GM12872 (cell line): ENCODE measurements at regions not wholly inside any gene's neighbourhood (a gene's known extent, or its start where the extent isn't known, plus 50 kb on each side); places are given as distances from the start of the nearest gene placed in this dataset.
A peak's percentile ranks its signal among the peaks of the same experiment; 100 is the strongest.

Source experiments
- TF ChIP-seq, protein P1 (sequence below): IDR thresholded peaks from 3 replicates; pipeline ENCODE4 v1.5.1; 2011; ENCODE audit warnings: low read depth, mild to moderate bottlenecking, low read length, moderate library complexity; ENCODE audit not compliant: insufficient read depth

DNA sequence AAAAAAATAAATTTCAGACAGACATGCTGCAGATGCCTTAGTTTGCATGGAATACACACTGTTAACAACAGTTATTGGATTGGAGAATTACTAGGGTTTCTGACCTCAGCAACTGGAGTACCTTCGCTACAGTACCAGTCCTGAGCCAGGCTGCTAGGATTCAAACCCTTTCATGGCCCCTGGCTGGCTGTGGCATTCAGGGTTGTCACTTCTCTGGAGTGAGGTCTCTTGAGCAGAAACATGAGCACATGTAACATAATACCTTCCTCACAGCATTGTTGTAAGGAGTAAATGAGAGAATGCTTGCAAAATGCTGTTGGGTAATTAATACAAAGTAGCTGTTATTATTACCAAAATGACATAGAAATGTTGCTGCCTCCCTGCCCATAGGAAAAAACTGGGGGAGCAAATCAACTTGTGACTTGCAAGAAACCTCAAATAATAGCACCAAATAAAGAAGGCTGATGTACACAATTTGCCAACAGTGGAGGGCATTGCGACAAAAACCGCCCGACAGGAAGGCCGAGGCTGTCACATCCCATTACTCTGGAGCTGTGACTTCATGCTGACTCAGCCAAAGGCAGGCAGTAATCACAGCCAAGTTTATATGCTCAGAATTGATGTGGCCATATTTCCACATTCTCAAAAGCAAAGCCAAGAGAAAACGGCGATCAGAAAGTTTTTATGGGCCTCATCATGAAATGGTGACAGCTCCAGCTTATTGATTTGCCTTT lies 100.4 kb downstream of the RFC3 start:
- TF ChIP-seq, protein P1, sequence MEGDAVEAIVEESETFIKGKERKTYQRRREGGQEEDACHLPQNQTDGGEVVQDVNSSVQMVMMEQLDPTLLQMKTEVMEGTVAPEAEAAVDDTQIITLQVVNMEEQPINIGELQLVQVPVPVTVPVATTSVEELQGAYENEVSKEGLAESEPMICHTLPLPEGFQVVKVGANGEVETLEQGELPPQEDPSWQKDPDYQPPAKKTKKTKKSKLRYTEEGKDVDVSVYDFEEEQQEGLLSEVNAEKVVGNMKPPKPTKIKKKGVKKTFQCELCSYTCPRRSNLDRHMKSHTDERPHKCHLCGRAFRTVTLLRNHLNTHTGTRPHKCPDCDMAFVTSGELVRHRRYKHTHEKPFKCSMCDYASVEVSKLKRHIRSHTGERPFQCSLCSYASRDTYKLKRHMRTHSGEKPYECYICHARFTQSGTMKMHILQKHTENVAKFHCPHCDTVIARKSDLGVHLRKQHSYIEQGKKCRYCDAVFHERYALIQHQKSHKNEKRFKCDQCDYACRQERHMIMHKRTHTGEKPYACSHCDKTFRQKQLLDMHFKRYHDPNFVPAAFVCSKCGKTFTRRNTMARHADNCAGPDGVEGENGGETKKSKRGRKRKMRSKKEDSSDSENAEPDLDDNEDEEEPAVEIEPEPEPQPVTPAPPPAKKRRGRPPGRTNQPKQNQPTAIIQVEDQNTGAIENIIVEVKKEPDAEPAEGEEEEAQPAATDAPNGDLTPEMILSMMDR, result no peak

DNA sequence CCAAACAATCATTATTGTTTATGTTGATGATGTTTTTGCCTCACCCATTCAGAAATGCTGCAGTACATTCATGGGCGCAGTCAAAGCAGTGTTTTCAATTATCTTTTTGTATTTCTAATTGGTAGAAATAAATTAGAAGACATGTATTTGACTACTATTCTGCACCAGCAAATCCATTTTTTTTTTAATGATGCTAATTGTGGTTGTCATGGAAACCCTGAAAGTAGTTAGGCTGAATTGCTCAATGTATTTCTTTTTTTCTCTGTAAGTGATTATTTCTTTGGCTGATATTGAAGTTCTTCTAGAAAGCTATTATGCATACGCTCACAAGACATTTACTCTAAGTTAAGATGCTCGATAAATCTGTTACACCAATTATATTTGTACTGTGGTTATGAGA lies 101.2 kb downstream of the RFC3 start:
- TF ChIP-seq, protein P1, result no peak

DNA sequence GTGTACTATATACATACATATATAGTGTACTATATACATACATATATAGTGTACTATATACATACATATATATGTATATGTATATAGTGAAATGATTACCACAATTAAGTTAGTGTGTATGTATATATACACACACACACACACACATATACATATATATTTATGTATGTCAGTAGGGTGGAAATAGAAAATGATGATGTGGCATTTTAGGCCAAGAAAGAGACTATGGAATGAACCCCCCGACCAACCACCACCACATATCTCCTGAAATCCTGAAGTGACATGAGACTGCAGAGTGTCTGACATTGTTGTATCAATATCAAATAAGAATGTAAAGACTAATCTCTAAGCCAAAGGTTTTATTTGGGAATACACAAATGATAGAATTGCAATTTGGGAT lies 107.6 kb downstream of the RFC3 start:
- TF ChIP-seq, protein P1, result no peak

DNA sequence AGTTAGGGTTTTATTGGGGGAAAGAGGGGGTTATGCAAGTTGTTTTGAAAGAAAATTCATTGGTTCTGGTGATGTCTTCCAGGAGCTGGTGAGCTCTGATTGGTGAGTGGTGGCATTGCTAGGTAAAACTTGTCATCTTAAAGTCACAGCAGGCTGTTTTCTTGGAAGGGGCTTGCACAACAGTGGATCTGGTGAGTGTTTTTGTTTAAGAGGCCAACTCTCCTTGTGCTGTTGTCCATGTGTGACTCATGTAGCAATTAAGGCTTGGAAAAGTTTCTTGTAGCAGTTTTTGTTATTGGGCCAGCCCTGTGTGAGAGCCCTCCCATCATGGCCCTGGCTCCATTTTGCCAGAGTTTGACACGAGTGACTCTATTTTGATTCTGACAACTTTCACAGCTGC lies 109.4 kb downstream of the RFC3 start:
- TF ChIP-seq, protein P1, result no peak

DNA sequence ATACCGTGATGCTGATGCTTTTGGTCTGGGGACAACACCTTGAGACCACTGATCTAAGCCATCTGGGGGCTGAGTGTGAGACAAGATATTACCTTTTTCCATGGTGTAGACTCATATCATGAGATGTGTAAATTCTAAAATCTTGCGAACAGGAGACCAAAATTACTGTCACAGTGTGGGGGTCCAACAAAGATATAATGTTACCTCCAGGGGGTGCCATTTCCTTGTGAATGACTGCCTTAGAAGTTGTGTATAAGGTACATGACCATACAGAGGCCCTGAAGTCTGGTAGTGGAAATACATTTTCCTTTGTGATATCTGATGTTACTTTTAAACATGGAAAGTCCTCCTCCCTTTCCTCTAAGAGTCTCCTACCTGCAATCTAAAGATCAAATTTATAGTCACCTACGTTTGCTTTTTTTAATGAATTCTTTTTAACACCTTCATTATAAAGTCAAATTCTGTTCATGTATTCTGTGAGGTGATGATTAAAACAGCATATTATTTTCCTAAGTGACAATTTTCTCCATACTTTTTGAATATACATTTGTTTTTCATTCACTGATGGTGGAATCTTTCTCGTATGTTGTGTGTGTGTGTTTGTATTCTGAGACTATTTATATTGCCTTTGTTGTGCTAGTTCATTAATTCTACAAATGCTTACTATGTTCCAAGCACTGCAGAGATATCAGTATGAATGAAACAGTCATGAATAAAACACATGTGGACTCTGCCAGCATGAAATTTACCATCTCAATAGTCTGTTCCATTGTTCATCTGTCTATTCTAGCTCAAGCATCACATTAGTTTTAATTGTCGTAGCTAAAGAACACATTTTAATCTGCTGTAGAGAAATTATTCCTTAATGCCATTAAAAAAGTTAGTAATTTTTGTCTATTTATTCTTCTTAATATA lies 113.7 kb downstream of the RFC3 start:
- TF ChIP-seq, protein P1, result peak; percentile 46

DNA sequence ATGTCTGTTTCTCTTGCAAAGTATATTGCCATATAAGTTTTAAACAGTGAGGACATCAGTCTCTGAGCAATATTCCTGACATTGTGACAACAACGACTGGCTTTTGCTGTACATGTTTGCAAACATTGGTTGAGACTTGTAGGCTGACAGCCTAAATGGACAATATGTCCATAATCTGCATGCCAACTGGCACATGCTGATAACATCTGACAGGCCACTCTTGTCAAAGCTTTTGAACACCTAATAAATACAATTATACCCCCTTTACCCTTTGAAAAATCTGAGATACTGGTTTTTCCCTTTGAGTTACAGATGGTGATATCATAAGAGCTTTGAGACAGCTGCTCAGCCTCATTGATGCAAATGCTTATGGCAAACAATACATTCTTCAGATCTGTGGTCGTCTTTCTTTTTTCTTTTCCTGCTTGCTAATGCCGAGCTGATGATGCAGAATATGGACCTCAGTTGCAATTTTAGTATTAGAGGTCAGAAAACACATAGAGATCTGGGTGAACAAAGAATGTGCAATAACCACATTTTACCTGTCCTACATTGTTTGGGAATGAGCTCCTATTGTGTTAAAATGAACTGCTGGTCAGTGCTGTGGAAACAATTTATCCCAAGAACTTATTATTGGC lies 114.9 kb downstream of the RFC3 start:
- TF ChIP-seq, protein P1, result no peak

DNA sequence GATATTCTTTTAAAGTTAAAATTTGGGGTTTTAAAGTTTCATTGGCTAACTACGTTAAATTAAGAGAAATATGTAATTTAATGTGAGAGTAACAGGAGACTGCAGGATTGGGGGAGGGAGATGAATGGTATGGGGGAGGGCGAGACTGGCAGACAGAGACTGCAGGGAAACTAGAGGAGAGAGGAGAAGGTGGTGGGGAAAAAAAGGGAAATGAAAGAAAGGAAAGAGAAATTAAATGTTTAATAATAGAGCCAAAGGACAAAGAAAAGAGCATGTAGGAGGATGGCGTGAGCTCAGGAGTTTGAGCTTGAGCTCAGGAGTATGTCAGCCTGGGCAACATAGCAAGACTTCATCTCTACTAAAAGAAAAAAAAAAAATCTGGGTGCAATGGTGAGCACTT lies 115.9 kb downstream of the RFC3 start:
- TF ChIP-seq, protein P1, result no peak
